ENCODE measurements at regions not wholly inside any gene's neighbourhood (a gene's known extent, or its start where the extent isn't known, plus 50 kb on each side); places are given as distances from the start of the nearest gene placed in this dataset.

DNA sequence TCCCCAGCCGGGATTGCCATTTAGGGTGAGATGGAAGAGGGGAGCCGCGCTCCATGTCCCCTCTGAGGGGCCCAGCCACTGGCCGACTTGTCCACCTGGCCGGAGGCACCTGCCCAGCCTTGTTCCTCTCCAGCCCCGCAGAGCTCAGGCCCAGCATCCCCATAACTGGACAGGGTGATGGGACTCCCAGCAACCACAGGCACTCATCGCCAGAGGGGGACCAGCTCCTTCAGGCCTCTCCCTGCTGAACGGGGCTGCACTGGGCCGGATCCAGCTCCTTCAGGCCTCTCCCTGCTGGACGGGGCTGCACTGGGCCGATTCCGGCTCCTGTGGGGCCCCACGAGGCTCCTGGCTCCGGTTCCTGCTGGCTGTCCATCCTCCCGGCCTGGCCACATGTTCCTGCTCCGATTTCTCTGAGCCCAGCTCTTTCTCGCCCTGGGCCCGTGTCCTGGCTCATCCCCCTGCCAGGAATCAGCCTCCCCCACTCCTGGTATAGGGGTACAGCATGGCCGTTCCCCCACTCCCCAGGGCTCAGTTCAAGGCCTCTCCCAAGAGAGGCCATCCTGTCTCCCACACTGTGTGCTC is 56.1 kb upstream of the ADGRA1 start:
- no peak for DNase-seq (ENCODE audit: low read depth)
- TF ChIP-seq CTCF (conservative IDR thresholded peaks at IDR 0.05; ENCODE audit: control insufficient read depth, insufficient read depth, low read depth, low read length) = no peak

GRCh38 chr10:133030781-133031180 is 56.9 kb upstream of the ADGRA1 start:
- no peak overlapping the region for H3K4me3 ChIP-seq (ENCODE audit: control insufficient read depth, low read depth, low read length)
- no peak for TF ChIP-seq CTCF (conservative IDR thresholded peaks at IDR 0.05; ENCODE audit: control insufficient read depth, insufficient read depth, low read depth, low read length)
- no peak for DNase-seq (ENCODE audit: low read depth)

More for the DNA sequence above, 56.1 kb upstream of the ADGRA1 start:
- H3K4me3 ChIP-seq (ENCODE audit: control insufficient read depth, low read depth, low read length) = no peak overlapping the region

GRCh38 chr10:133030126-133030525 is 57.6 kb upstream of the ADGRA1 start:
- DNase-seq (ENCODE audit: low read depth) = no peak
- H3K4me3 ChIP-seq (ENCODE audit: control insufficient read depth, low read depth, low read length) = no peak overlapping the region
- TF ChIP-seq CTCF (conservative IDR thresholded peaks at IDR 0.05; ENCODE audit: control insufficient read depth, insufficient read depth, low read depth, low read length) = no peak

DNA sequence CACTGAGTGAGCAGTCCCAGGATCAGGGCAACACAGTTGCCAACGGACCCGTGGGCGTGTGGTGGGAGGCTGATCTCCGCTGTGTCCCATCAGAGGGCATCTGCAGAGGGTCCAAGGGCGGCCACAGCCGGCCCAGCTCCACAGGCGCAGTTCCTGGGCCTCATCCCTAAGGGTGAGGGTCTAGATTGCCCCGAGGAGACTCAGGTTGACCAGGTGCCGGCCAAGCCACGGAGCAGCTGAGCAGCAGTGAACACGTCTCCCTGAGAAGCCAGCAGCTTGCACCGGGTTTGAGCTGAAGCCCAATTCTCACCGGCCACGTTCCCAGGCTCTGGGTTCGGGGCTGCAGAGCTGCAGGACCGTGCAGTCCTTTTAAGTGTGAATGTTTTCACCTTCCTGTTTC is 58.8 kb upstream of the ADGRA1 start:
- no peak for DNase-seq (ENCODE audit: low read depth)
- TF ChIP-seq CTCF (conservative IDR thresholded peaks at IDR 0.05; ENCODE audit: control insufficient read depth, insufficient read depth, low read depth, low read length) = no peak
- H3K4me3 ChIP-seq (ENCODE audit: control insufficient read depth, low read depth, low read length) = no peak overlapping the region

- no peak overlapping the region for H3K4me3 ChIP-seq (ENCODE audit: control insufficient read depth, low read depth, low read length)
- DNase-seq (ENCODE audit: low read depth) = no peak
- no peak for TF ChIP-seq CTCF (conservative IDR thresholded peaks at IDR 0.05; ENCODE audit: control insufficient read depth, insufficient read depth, low read depth, low read length)
Observed at GRCh38 chr10:133028158-133028557, 59.6 kb upstream of the ADGRA1 start.

DNA sequence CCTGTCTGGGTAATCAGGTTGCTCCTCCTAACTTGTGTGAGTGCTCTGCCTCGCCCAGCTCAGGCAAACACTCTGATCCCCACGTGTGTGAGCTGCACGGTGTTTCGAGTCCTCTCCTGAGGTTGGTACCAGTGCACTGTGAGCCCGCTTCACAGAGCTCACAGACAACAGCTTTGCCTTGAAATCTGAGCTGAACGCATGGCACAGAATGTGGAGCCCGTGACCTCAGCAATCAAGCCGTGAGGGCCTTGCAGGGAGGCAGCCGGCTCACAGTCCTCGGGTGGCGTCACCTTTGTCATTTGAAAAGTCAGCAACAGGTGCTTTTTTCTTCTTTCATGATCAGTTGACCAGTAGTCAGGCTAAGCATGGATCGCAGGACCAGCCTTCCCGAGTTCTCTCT is 60.2 kb upstream of the ADGRA1 start:
- DNase-seq (ENCODE audit: low read depth) = no peak
- TF ChIP-seq CTCF (conservative IDR thresholded peaks at IDR 0.05; ENCODE audit: control insufficient read depth, insufficient read depth, low read depth, low read length) = no peak
- H3K4me3 ChIP-seq (ENCODE audit: control insufficient read depth, low read depth, low read length) = no peak overlapping the region

Measured in fibroblast of mammary gland (primary cell).